ENCODE measurements at regions not wholly inside any gene's neighbourhood (a gene's known extent, or its start where the extent isn't known, plus 50 kb on each side); places are given as distances from the start of the nearest gene placed in this dataset.

GRCh38 chr11:119795690-119796089 lies 66.7 kb upstream of the NECTIN1 start:
- ATAC-seq (no peak), DNase-seq (ENCODE audit: low read depth, low spot score) (no peak), FAIRE-seq (no peak)
- TF ChIP-seq E4F1 (IDR thresholded peaks at IDR 0.05; ENCODE audit: borderline replicate concordance, partially characterized antibody) (no peak), ATF7 (IDR thresholded peaks at IDR 0.05; ENCODE audit: low read depth) (no peak), YBX1 (IDR thresholded peaks at IDR 0.05) (no peak), CBX5 (IDR thresholded peaks at IDR 0.05; ENCODE audit: low read depth) (no peak), USF1 (IDR thresholded peaks at IDR 0.05; ENCODE audit: borderline replicate concordance, extremely low read length, insufficient read depth, low read depth, low read length) (no peak), RCOR1 (conservative IDR thresholded peaks at IDR 0.05; ENCODE audit: low read depth, low read length) (no peak), RELB (IDR thresholded peaks at IDR 0.05; ENCODE audit: low read depth) (no peak), IKZF1 (conservative IDR thresholded peaks at IDR 0.05) (no peak), NBN (IDR thresholded peaks at IDR 0.05) (no peak), ETV6 (conservative IDR thresholded peaks at IDR 0.05 in 1 of 2, IDR thresholded peaks at IDR 0.05 in 1 of 2; ENCODE audit: borderline replicate concordance in 1 of 2, low read depth in 1 of 2) (no peak), POU2F2 (IDR thresholded peaks at IDR 0.05; ENCODE audit: borderline replicate concordance, low read depth, low read length) (no peak), ZNF622 (IDR thresholded peaks at IDR 0.05) (no peak), E2F4 (IDR thresholded peaks at IDR 0.05; ENCODE audit: low read depth, low read length) (no peak), HDGF (IDR thresholded peaks at IDR 0.05) (no peak), SMARCA5 (IDR thresholded peaks at IDR 0.05) (no peak), BRCA1 (IDR thresholded peaks at IDR 0.05; ENCODE audit: low read depth, low read length) (no peak), STAT1 (conservative IDR thresholded peaks at IDR 0.05) (no peak), MYC (IDR thresholded peaks at IDR 0.05; ENCODE audit: insufficient read depth, insufficient read length, insufficient replicate concordance, low read length, severe bottlenecking) (no peak), CTCF (IDR thresholded peaks at IDR 0.05 in 2 of 3, conservative IDR thresholded peaks at IDR 0.05 in 1 of 3; ENCODE audit: control insufficient read depth in 2 of 3, extremely low read depth in 1 of 3, insufficient read depth in 1 of 3, low read depth in 3 of 3, low read length in 3 of 3) (no peak)
- H3K79me2 ChIP-seq (ENCODE audit: control insufficient read depth, insufficient read depth, low read length): no peaks in the 10 kb centered on the region
- no TSS peak for BruUV-seq (replicated peaks)
- H3K9ac ChIP-seq (ENCODE audit: control insufficient read depth, insufficient read depth, low read length): no peak overlapping the region
- in situ Hi-C loops (cut with MboI) (no loop called here), intact Hi-C loops (cut with micrococcal nuclease; ENCODE audit: unreplicated experiment) (no loop called here)
- no peaks in the 10 kb centered on the region for H3K36me3 ChIP-seq (ENCODE audit: control insufficient read depth in 2 of 2, insufficient read depth in 2 of 2, low read length in 1 of 2)
- RAD21 ChIA-PET (ENCODE audit: unreplicated experiment): no interaction called here
- no peak overlapping the region for H2AFZ ChIP-seq (ENCODE audit: control insufficient read depth, low read depth, low read length)
- no peaks in the 10 kb centered on the region for H3K4me1 ChIP-seq (ENCODE audit: control insufficient read depth, insufficient read depth, low read length)
- no peaks in the 10 kb centered on the region for H4K20me1 ChIP-seq (ENCODE audit: control insufficient read depth, insufficient read depth)
- H3K4me3 ChIP-seq: no peak overlapping the region
- H3K27me3 ChIP-seq (replicated peaks in 1 of 2; ENCODE audit: control insufficient read depth in 2 of 2, insufficient read depth in 2 of 2, low read length in 1 of 2): no peaks in the 10 kb centered on the region
- no peaks in the 10 kb centered on the region for H3K9me3 ChIP-seq (replicated peaks; ENCODE audit: control insufficient read depth, insufficient read depth, low read length)
- POLR2A ChIA-PET: no interaction called here
- no peak overlapping the region for H3K4me2 ChIP-seq (ENCODE audit: control insufficient read depth, insufficient read depth)
- 58% methylated on average over 5 of the region's 5 CpGs for WGBS (ENCODE audit: insufficient coverage, insufficient replicate concordance, low lambda C conversion rate, missing lambda C conversion rate)
- SMC1A ChIA-PET (ENCODE audit: uncharacterized antibody, unreplicated experiment): no interaction called here
- no peak overlapping the region for H3K27ac ChIP-seq (ENCODE audit: control insufficient read depth, insufficient read depth)
- CTCF ChIA-PET: no interaction called here
